ENCODE measurements at regions not wholly inside any gene's neighbourhood (a gene's known extent, or its start where the extent isn't known, plus 50 kb on each side); places are given as distances from the start of the nearest gene placed in this dataset.
A peak's percentile ranks its signal among the peaks of the same experiment; 100 is the strongest.

- no peak overlapping the region for H3K4me3 ChIP-seq (ENCODE audit: low read depth in 1 of 2, low read length in 2 of 2)
- no peaks in the 10 kb centered on the region for H3K9me3 ChIP-seq (ENCODE audit: insufficient read depth, low read length, severe bottlenecking)
These were observed 202.6 kb upstream of the BCOR start for GRCh38 chrX:40300286-40300890.

GRCh38 chrX:40299641-40300046 is 201.9 kb upstream of the BCOR start:
- Histone ChIP-seq H3K9ac (ENCODE audit: low read depth, low read length) (no peak overlapping the region), H3K4me2 (ENCODE audit: insufficient read depth, low read length) (no peak overlapping the region), H3K27ac (ENCODE audit: low read length) (no peak overlapping the region), H3K79me2 (ENCODE audit: insufficient read depth, low read length) (no peaks in the 10 kb centered on the region), H3K4me1 (ENCODE audit: insufficient read depth, low read length) (no peaks in the 10 kb centered on the region), H3K36me3 (ENCODE audit: insufficient read depth, low read length) (no peaks in the 10 kb centered on the region), H2AFZ (ENCODE audit: low read depth, low read length) (no peak overlapping the region), H3K4me3 (ENCODE audit: low read depth in 1 of 2, low read length in 2 of 2) (no peak overlapping the region), H4K20me1 (ENCODE audit: insufficient read depth, low read length) (no peaks in the 10 kb centered on the region), H3K27me3 (ENCODE audit: insufficient read depth, low read length, poor library complexity) (no peaks in the 10 kb centered on the region), H3K9me3 (ENCODE audit: insufficient read depth, low read length, severe bottlenecking) (no peaks in the 10 kb centered on the region)
- no peak for TF ChIP-seq EZH2 (IDR thresholded peaks at IDR 0.05; ENCODE audit: borderline replicate concordance, low read depth, low read length, severe bottlenecking)
- ATAC-seq (ENCODE audit: insufficient read depth, low read depth) (no peak), DNase-seq (no peak)

More at GRCh38 chrX:40300286-40300890, 202.6 kb upstream of the BCOR start:
- H3K4me2 ChIP-seq (ENCODE audit: insufficient read depth, low read length) = no peak overlapping the region
- no peak overlapping the region for H3K27ac ChIP-seq (ENCODE audit: low read length)
- DNase-seq = no peak
- no peak for ATAC-seq (ENCODE audit: insufficient read depth, low read depth)
- H3K4me1 ChIP-seq (ENCODE audit: insufficient read depth, low read length) = no peaks in the 10 kb centered on the region
- H3K36me3 ChIP-seq (ENCODE audit: insufficient read depth, low read length) = no peaks in the 10 kb centered on the region
- no peak overlapping the region for H3K9ac ChIP-seq (ENCODE audit: low read depth, low read length)
- no peaks in the 10 kb centered on the region for H3K27me3 ChIP-seq (ENCODE audit: insufficient read depth, low read length, poor library complexity)
- no peak overlapping the region for H2AFZ ChIP-seq (ENCODE audit: low read depth, low read length)
- no peaks in the 10 kb centered on the region for H4K20me1 ChIP-seq (ENCODE audit: insufficient read depth, low read length)
- TF ChIP-seq EZH2 (IDR thresholded peaks at IDR 0.05; ENCODE audit: borderline replicate concordance, low read depth, low read length, severe bottlenecking) = no peak
- TF ChIP-seq, protein P1, sequence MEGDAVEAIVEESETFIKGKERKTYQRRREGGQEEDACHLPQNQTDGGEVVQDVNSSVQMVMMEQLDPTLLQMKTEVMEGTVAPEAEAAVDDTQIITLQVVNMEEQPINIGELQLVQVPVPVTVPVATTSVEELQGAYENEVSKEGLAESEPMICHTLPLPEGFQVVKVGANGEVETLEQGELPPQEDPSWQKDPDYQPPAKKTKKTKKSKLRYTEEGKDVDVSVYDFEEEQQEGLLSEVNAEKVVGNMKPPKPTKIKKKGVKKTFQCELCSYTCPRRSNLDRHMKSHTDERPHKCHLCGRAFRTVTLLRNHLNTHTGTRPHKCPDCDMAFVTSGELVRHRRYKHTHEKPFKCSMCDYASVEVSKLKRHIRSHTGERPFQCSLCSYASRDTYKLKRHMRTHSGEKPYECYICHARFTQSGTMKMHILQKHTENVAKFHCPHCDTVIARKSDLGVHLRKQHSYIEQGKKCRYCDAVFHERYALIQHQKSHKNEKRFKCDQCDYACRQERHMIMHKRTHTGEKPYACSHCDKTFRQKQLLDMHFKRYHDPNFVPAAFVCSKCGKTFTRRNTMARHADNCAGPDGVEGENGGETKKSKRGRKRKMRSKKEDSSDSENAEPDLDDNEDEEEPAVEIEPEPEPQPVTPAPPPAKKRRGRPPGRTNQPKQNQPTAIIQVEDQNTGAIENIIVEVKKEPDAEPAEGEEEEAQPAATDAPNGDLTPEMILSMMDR (IDR thresholded peaks at IDR 0.05; ENCODE audit: borderline replicate concordance, extremely low read depth, low read length, poor library complexity, severe bottlenecking) = no peak
- no peaks in the 10 kb centered on the region for H3K79me2 ChIP-seq (ENCODE audit: insufficient read depth, low read length)

GRCh38 chrX:40298572-40299479 is 201.1 kb upstream of the BCOR start:
- H3K4me1 ChIP-seq (ENCODE audit: insufficient read depth, low read length) = no peaks in the 10 kb centered on the region
- no peak for ATAC-seq (ENCODE audit: insufficient read depth, low read depth)

More at GRCh38 chrX:40298572-40299479, 201.1 kb upstream of the BCOR start:
- H3K9me3 ChIP-seq (ENCODE audit: insufficient read depth, low read length, severe bottlenecking) = no peaks in the 10 kb centered on the region
- no peaks in the 10 kb centered on the region for H4K20me1 ChIP-seq (ENCODE audit: insufficient read depth, low read length)
- no peaks in the 10 kb centered on the region for H3K79me2 ChIP-seq (ENCODE audit: insufficient read depth, low read length)
- H3K4me3 ChIP-seq (ENCODE audit: low read depth in 1 of 2, low read length in 2 of 2) = no peak overlapping the region
- H3K4me2 ChIP-seq (ENCODE audit: insufficient read depth, low read length) = no peak overlapping the region
- no peak overlapping the region for H3K9ac ChIP-seq (ENCODE audit: low read depth, low read length)
- H3K27ac ChIP-seq (ENCODE audit: low read length) = no peak overlapping the region
- H3K27me3 ChIP-seq (ENCODE audit: insufficient read depth, low read length, poor library complexity) = no peaks in the 10 kb centered on the region
- H2AFZ ChIP-seq (ENCODE audit: low read depth, low read length) = no peak overlapping the region
- H3K36me3 ChIP-seq (ENCODE audit: insufficient read depth, low read length) = no peaks in the 10 kb centered on the region
- no peak for DNase-seq
- no peak for TF ChIP-seq EZH2 (IDR thresholded peaks at IDR 0.05; ENCODE audit: borderline replicate concordance, low read depth, low read length, severe bottlenecking)
- TF ChIP-seq, protein P1 (IDR thresholded peaks at IDR 0.05; ENCODE audit: borderline replicate concordance, extremely low read depth, low read length, poor library complexity, severe bottlenecking) = peak; percentile 24
